Panc1 (cell line): ENCODE measurements at regions not wholly inside any gene's neighbourhood (a gene's known extent, or its start where the extent isn't known, plus 50 kb on each side); places are given as distances from the start of the nearest gene placed in this dataset.

Experiments used
- ATAC-seq: fragments of 200-7000 bp; cut with Tn5 transposase; 2 replicates; pipeline ENCODE4 v1.9.1; 2020; ENCODE audit warnings: mild to moderate bottlenecking, moderate library complexity
- BruUV-seq: library from RNA; stranded (reverse); fragments of 400-500 nt; replicated peaks from 2 replicates; lab custom pipeline; 2021; lab: Mats Ljungman, UMichigan
- CTCF ChIA-PET: fragments of 300-600 bp; sonication (Branson Sonifier 250); formaldehyde crosslinking; loops from one replicate; lab custom pipeline; 2022; ENCODE audit warnings: antibody characterized with exemption; lab: Charles Lee
- POLR2A ChIA-PET: fragments of 300-600 bp; sonication (Branson Sonifier 250); formaldehyde crosslinking; loops from one replicate; lab custom pipeline; 2022; ENCODE audit warnings: antibody characterized with exemption; lab: Charles Lee
- DNase-seq: peaks from one replicate; pipeline ENCODE4 v3.0.0-alpha.2; 2010; ENCODE audit warnings: low read depth, low spot score
- H3K27ac ChIP-seq: 2 replicates; pipeline ENCODE4 v1.5.1; 2011; ENCODE audit warnings: mild to moderate bottlenecking, low read length, inconsistent platforms
- H3K27me3 ChIP-seq: fragments of 200-500 bp; sonication (Bioruptor generic); 2 replicates; pipeline ENCODE4 v1.6.0; 2014; ENCODE audit warnings: low read length, inconsistent platforms; ENCODE audit not compliant: control insufficient read depth, insufficient read depth
- H3K36me3 ChIP-seq: fragments of 200-500 bp; sonication (Bioruptor generic); 2 replicates; pipeline ENCODE4 v1.5.1; 2014; ENCODE audit warnings: inconsistent platforms, mild to moderate bottlenecking, low read length, moderate library complexity; ENCODE audit not compliant: control insufficient read depth, insufficient read depth
- H3K4me1 ChIP-seq: 2 replicates; pipeline ENCODE4 v1.5.1; 2011; ENCODE audit warnings: inconsistent platforms, mild to moderate bottlenecking, low read length, moderate library complexity; ENCODE audit not compliant: control insufficient read depth, insufficient read depth
- H3K4me3 ChIP-seq, 2 experiments: 2 replicates each; pipeline ENCODE4 v1.5.1; 2011 to 2012; ENCODE audit warnings: low read depth in 2 of 2, low read length in 2 of 2, mild to moderate bottlenecking in 2 of 2, inconsistent platforms in 1 of 2, moderate library complexity in 1 of 2
- H3K9me3 ChIP-seq: fragments of 200-500 bp; sonication (Bioruptor generic); 2 replicates; pipeline ENCODE4 v1.5.1; 2014; ENCODE audit warnings: low read depth, mild to moderate bottlenecking, inconsistent platforms, low read length, moderate library complexity; ENCODE audit not compliant: control insufficient read depth, insufficient read depth
- POLR2AphosphoS5 ChIP-seq: IDR thresholded peaks from 2 replicates; pipeline ENCODE4 v1.6.1; 2012; ENCODE audit warnings: mild to moderate bottlenecking, low read depth, low read length, moderate library complexity
- SIN3A ChIP-seq: IDR thresholded peaks from 2 replicates; pipeline ENCODE4 v1.6.1; 2012; ENCODE audit warnings: low read depth, mild to moderate bottlenecking, low read length, moderate library complexity, borderline replicate concordance; ENCODE audit not compliant: insufficient read depth
- TCF7L2 ChIP-seq: IDR thresholded peaks from 2 replicates; pipeline ENCODE4 v1.6.1; 2011; ENCODE audit warnings: mild to moderate bottlenecking, low read depth, low read length, inconsistent platforms
- in situ Hi-C: cut with HindIII; loops from 2 replicates; pipeline ENCODE4 v1.10.0; 2016; ENCODE audit warnings: low sequenced_read_pairs, low pct_unique_long_range_greater_than_20kb
- intact Hi-C: fragments of 100-400 bp; cut with micrococcal nuclease; formaldehyde crosslinking; loops from one replicate; pipeline ENCODE4 v1.10.0; 2022; ENCODE audit not compliant: unreplicated experiment
- TF ChIP-seq, protein P1 (sequence below): fragments of 450-650 bp; IDR thresholded peaks from 2 replicates; pipeline ENCODE4 v1.5.1; 2017; ENCODE audit warnings: mild to moderate bottlenecking
- TF ChIP-seq, protein P2 (sequence below), 2 experiments: IDR thresholded peaks; 2 replicates each; pipeline ENCODE4 v1.6.1; 2011 to 2012; ENCODE audit warnings: low read depth in 2 of 2, control low read depth in 1 of 2, low read length in 1 of 2, mild to moderate bottlenecking in 1 of 2, moderate library complexity in 1 of 2; ENCODE audit not compliant: insufficient read depth in 1 of 2

DNA sequence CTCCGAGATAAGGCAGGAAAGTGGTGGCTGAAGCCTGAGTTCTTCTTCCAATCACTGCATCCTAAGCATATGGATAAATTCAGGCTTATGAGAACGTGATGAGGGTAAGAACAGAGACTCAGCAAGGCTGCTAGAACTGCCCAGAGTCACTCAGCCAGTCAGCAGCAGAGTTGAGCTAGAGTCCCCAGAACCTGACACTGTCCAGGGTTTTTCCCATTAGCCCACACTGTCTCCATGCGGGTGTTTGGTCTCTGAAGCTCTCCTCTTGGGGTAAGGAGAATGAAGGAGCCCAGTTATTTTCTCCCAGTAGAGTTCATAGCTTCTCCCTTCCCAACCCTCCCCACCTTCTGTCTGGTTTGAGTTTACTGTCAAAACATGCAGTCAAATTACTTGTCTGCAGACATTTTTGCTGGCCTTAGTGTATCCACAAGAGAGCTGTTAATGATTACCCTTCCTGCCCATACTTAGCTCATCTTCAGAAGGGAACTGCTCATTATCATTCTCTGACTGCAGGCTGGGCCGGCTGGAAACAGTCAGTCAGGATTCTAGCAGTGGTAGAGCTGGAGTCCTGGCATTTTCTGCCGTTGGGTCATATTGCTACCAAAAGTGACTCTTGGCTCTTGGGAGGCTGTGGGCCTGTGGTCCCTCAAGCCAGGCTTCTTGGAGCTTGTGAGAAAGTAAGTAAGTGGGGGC is 460.0 kb downstream of the HS3ST3B1 start:
- no peak overlapping the region for H3K27ac ChIP-seq
- ATAC-seq (no peak), DNase-seq (no peak)
- no peaks in the 10 kb centered on the region for H3K4me1 ChIP-seq
- no peaks in the 10 kb centered on the region for H3K27me3 ChIP-seq
- in situ Hi-C loops: no loop called here
- intact Hi-C loops: no loop called here
- no peaks in the 10 kb centered on the region for H3K36me3 ChIP-seq
- H3K9me3 ChIP-seq: no peaks in the 10 kb centered on the region
- TF ChIP-seq TCF7L2 (no peak), SIN3A (no peak), POLR2AphosphoS5 (no peak)
- TF ChIP-seq, protein P1, sequence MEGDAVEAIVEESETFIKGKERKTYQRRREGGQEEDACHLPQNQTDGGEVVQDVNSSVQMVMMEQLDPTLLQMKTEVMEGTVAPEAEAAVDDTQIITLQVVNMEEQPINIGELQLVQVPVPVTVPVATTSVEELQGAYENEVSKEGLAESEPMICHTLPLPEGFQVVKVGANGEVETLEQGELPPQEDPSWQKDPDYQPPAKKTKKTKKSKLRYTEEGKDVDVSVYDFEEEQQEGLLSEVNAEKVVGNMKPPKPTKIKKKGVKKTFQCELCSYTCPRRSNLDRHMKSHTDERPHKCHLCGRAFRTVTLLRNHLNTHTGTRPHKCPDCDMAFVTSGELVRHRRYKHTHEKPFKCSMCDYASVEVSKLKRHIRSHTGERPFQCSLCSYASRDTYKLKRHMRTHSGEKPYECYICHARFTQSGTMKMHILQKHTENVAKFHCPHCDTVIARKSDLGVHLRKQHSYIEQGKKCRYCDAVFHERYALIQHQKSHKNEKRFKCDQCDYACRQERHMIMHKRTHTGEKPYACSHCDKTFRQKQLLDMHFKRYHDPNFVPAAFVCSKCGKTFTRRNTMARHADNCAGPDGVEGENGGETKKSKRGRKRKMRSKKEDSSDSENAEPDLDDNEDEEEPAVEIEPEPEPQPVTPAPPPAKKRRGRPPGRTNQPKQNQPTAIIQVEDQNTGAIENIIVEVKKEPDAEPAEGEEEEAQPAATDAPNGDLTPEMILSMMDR: no peak
- TF ChIP-seq, protein P2, sequence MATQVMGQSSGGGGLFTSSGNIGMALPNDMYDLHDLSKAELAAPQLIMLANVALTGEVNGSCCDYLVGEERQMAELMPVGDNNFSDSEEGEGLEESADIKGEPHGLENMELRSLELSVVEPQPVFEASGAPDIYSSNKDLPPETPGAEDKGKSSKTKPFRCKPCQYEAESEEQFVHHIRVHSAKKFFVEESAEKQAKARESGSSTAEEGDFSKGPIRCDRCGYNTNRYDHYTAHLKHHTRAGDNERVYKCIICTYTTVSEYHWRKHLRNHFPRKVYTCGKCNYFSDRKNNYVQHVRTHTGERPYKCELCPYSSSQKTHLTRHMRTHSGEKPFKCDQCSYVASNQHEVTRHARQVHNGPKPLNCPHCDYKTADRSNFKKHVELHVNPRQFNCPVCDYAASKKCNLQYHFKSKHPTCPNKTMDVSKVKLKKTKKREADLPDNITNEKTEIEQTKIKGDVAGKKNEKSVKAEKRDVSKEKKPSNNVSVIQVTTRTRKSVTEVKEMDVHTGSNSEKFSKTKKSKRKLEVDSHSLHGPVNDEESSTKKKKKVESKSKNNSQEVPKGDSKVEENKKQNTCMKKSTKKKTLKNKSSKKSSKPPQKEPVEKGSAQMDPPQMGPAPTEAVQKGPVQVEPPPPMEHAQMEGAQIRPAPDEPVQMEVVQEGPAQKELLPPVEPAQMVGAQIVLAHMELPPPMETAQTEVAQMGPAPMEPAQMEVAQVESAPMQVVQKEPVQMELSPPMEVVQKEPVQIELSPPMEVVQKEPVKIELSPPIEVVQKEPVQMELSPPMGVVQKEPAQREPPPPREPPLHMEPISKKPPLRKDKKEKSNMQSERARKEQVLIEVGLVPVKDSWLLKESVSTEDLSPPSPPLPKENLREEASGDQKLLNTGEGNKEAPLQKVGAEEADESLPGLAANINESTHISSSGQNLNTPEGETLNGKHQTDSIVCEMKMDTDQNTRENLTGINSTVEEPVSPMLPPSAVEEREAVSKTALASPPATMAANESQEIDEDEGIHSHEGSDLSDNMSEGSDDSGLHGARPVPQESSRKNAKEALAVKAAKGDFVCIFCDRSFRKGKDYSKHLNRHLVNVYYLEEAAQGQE (IDR thresholded peaks at IDR 0.05; ENCODE audit: insufficient read depth in 1 of 2, low read depth in 2 of 2, low read length in 1 of 2): no peak
- ChIA-PET POLR2A (no interaction called here), CTCF (no interaction called here)
- no peak overlapping the region for H3K4me3 ChIP-seq
- no TSS peak for BruUV-seq

DNA sequence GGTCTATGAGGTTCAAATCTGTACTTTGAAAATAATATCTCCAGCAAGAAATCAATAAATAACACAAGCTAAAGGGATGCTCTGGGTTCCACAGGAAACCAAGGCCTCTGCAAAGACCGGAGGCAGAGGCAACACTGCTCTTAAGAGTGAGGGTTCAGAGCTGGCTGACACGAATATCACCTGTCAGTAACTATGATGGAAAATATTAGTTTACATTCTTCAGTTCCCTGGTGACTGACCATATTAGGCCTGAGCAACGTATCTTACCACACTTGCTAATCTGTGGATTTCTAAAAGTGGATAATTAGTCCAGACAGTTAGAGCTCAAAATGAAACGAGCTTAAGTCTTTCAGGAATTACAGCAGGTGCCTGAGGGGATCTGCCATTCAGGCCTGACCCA is 459.3 kb downstream of the HS3ST3B1 start:
- no TSS peak for BruUV-seq
- Histone ChIP-seq H3K27me3 (no peaks in the 10 kb centered on the region), H3K4me1 (no peaks in the 10 kb centered on the region), H3K9me3 (no peaks in the 10 kb centered on the region), H3K27ac (no peak overlapping the region), H3K36me3 (no peaks in the 10 kb centered on the region), H3K4me3 (no peak overlapping the region)
- intact Hi-C loops (no loop called here), in situ Hi-C loops (no loop called here)
- TF ChIP-seq, protein P2 (IDR thresholded peaks at IDR 0.05; ENCODE audit: insufficient read depth in 1 of 2, low read depth in 2 of 2, low read length in 1 of 2): no peak
- no peak for TF ChIP-seq TCF7L2
- TF ChIP-seq, protein P1: no peak
- no peak for TF ChIP-seq SIN3A
- ChIA-PET POLR2A (no interaction called here), CTCF (no interaction called here)
- DNase-seq: no peak
- ATAC-seq: no peak
